Stimulated activated CD8-positive, alpha-beta memory T cell treated with anti-CD3 and anti-CD28 coated beads, Interleukin-2, amount 100 ng/mL, for 48 hours (primary cell): ENCODE measurements at regions not wholly inside any gene's neighbourhood (a gene's known extent, or its start where the extent isn't known, plus 50 kb on each side); places are given as distances from the start of the nearest gene placed in this dataset.
"Not testable (repeated sequence)": the region's sequence is repeated elsewhere in the genome, so short reads cannot be mapped to it uniquely, and the experiment has no call there.

Experiments
- DNase-seq, 2 donors: peaks; one replicate each; pipeline ENCODE4 v3.0.0-alpha.2; 2020; ENCODE audit warnings: low read depth in 2 of 2

DNA sequence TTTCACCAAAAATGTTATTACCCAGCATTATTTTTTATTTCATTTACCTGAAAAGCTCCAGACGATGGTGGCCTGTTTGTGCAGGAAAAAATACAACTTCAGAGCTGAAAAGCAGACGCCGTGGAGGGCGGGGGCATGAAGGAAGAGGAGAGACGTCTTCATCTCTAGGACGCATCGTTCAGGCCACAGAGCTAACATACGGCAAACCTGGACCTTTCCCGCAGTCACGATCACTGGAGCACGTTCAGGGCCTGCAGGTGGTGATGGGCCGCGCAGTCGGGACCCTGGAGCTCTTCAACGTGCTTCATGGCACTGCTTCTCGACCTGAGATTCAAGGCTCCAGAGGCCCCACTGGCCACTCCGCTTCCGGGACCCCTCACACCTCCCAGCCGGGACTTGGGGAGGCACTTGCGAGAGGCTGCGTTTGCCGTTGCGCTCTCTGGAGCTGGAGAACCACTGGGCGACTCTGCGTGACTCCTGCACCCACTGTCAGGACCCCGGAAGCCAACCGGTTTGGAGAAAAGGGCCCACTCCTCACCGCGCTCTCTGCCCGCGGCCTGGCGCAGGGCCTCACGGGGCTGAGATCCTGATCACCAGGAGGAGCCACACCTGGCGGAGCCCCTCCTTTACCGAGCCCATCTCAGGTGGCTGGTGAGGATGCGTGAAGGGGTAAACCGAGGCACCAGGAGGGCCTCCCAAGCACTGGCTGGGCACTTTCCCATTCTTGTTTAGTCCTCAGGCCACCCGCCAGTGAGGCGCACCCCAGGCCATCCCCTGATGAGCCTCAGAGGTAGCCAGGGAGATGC lies 164.4 kb upstream of the AFDN start:
- no peak for DNase-seq

DNA sequence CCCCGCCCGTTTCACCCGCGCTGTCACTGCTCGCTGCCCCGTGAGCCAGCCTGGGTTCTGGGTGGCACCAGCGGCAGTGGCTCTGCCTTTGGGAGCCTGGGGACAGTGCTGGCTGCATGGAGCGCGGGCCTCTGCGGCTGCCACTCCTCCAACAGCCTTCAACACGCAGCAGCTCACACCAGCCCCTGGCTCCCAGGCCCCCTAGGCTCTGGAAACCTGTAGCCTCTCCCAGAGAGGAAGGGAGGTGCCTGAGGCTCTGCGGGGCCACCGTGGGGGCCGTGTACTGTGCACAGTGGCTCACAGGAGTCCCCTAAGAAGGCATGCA lies 163.9 kb upstream of the AFDN start:
- no peak for DNase-seq

DNA sequence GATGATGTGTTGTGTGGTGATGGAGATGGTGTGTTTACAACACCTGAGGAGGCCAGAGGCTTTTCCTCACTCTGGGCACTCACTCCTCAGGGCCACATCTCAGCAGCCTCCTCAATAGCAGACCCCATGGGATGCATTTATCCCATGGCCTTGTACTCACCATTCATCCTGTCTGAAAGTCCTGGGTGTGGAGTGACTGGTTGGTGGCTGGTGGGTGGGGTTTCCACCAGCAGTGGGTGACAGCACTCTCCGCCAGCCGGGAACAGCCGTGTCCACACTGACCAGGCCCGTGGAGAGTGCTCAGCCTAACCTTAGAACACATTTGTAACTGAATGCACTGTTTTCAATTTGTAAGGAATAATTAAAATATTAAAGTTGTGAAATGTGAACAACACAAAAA lies 163.4 kb upstream of the AFDN start:
- DNase-seq = no peak

DNA sequence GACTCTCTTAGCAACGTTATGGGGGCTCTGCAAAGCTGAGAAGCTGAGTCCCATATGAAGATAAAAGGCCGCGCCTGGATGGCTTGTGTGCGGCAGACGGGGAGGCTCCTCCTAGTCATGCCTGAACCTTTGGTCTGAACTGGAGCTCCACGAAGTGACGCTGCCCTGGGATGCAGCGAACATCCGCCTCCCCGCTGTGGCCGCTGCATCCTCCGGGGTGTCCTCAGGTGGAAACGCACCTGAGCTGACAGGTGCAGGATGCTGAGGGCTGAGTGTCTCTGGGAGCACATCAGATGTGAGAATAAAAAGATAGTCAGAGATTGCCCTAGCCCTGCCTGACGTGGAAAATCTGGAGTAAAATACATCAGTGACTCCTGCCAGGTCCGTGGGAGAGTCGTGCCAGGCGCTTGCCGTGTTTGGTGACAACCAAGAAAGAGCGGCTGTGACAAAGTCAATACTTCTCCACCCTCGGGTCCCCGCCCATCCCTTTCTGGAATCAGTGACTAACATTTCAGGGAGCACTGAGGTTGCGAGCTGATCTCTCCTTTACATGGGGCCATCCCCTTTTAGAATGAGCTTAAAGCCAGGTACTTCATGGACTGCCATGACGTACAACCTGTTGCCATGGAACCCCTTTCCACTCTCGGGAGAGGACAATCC lies 162.8 kb upstream of the AFDN start:
- no peak for DNase-seq

DNA sequence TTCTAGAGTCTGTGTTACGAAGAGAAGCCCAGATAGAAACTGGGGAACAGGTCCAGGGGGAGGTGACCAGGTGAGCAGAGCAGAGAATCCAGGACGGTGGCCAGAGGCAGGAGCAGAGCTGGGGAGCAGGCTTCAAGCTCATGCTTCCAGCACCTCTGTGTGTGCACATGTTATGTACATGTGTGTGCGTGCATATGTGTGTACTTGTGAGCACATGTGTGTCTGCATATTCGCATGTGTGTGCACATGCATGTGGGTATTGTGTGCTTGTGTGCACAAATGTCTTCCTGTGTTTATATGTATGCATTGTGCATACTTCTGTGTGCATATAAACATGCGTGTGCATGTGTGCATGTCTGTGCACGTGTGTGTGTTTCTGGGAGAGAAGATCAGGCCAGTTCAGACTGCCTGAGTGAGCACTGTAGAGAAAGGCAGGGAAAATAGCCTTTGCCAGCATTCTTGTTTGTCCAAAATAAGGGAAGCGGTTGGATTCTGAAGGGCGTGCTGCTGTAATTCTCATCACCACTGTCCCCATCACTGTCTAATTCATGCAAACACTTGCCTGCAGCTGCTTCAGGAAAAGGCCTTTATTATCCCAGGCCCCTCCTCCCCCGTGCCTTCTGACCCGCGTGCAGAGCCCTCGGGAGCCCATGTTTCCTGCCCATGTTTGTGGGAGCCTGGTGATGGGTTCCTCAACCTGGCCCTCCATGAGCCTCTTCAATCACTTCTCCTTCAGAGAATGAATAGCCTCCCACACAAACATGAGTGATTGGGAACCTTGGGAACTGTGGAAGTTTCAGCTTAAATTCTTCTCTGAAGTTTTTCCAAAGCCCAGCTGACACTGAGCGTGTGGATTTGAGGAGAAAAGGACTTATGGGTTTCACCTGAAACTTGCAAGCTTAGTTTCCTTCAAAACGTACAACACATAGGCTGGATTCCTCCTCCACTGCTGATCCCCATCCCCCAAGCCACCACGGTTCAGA lies 161.7 kb upstream of the AFDN start:
- no peak for DNase-seq

DNA sequence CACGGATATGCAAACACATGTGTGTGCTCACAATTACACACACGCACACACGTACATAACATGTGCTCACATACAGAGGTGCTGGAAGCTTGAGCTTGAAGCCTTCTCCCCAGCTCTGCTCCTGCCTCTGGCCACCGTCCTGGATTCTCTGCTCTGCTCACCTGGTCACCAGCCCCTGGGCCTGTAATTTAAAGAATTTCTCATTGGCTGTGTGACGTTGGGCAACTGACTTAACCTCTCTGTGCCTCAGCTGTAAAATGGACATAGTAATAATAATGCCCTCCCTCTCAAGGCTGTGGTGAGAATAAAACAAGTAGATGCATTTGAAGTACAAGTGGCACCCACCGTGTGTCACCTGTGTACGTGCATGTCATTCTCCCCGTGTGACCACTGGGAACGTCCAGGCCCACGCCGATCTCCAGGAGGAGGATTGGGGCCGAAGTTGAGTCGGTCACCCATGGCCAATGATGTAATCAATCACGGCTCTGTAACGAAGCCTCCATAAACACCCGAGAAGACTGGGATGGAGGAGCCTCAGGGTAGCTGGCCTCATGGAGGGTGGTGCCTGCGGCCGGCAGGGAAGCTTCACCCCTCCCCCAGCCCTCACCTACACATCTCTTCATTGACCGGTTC lies 160.9 kb upstream of the AFDN start:
- DNase-seq = no peak

DNA sequence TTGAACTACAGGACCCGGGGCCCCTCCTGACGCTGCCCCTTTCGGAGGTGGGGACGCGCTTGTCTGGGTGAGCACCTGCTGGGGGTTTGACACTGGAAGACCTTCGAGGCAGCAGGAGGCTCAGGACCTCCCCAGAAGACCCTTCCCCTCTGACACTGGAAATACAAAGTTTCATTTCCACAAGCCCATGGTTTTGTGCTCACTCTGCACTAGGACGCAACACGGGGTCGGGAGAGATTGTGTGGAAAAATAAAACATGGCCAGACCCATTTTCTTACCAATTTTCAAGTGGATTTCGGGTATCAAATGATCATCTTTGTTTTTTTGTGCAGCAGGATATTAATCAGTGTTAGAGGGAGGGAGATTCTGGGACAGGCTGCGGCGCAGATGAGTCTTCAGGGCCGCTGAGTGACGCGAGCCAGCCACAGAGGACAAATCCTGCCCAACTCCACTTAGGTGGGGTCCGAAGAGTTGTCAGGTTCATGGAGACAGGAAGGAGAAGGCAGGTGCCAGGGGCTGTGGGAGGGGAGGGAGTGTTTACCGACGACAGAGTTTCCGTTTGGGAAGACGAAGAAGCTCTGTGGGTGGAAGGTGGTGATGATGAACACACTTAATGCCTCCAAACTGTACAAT lies 160.0 kb upstream of the AFDN start:
- DNase-seq = no peak

DNA sequence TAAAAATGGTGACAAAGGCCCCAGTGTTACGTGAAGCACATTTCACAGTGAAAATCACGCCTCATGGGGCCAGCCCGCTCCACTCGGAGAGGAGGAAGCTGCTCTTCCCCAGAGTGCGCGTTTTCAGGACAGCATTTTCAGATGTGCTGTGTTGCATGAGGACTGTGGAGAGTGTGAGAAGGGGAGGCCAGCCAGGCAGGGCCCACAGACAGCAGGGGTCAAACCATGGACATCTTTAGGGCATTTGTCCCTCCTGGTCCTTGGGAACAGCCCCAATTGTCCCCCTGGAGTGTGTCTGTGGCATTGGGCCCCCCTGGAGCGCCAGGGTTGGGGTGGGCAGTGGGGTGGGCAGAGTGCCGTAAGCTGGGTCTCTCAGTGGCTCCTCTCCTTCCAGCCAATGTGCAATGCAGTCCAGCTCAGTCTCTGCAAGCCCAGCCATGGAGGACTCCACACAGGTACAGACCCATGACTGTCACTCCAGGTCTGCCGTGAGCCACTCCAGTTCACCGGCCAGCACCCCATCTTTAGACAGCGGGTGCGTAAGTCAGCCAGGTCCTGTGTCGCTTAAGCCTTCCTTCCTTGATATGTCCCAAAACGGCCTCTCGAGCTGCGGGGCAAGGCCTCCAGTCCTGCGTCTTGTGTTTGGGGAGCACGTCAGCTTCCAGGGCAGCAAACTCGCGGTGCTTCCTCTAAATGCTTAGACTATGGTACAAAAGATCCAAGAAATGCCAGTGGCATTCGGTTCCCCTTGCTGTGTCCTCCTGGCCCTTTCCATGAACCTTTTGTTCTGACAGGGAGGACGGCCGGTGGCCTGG lies 159.3 kb upstream of the AFDN start:
- no peak for DNase-seq

DNA sequence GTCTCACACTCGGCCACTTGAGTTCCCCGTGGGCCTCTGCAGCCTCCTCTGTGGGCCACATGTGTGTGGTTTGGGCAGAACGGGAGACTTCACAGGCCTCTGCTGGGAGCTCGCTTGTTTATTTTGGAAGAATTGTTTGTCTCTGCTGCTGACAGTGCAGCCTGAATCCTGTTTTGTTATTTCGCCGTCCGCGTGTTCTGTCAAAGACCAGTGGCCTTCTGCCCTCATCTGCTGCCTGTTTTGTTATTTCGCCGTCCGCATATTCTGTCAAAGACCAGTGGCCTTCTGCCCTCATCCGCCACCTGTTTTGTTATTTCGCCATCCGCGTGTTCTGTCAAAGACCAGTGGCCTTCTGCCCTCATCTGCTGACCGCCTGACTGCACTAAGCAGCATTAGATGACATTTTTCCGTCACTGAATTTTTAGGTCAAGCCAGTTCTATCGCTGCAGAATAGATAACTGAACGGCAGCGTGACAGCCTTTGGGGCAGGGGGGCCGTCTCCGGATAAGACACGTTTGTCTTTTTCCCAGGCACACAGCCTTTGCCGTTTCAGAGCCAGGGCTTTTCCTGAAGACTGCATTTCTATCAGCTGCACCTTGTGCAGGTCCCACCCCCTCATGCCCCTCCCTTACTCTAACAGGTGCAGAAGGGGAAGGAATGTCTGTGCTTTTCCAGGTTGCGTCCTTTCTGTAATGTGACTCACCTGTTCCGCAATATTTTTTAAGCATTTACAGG lies 158.5 kb upstream of the AFDN start:
- DNase-seq = no peak

DNA sequence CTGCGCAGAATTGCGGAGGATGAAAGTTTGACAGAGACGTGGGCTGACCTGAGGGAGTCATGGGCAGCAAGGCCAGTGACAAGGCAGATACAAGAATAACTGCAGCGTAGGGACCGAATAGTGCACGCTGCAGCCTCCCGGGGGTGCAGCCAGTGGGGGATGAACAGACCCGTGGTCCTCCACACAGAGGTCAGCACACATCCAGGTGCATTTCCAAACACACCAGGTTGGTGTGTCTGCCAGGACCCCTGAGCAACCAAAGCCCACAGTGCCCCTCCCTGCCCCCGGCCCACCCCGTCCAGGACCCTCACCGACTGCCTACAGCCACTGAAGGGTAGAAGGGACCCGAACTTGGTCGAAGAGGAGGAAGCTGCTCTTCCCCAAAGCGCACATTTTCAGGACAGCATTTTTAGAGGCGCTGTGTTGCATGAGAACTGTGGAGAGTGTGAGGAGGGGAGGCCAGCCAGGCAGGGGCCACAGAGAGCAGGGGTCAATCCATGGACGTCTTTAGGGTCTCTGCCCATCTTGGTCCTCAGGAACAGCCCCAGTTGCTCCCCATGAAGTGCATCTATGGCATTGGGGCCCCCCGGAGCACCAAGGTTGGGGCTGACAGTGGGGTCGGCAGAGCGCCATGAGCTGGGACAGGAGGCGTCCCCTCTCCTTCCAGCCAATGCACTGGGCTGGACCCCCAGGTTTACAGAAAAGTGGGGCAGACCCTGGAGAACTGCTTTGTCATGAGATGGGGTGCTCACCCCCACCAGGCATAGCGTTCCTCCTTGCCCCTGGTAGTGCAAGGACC lies 157.8 kb upstream of the AFDN start:
- DNase-seq = no peak

DNA sequence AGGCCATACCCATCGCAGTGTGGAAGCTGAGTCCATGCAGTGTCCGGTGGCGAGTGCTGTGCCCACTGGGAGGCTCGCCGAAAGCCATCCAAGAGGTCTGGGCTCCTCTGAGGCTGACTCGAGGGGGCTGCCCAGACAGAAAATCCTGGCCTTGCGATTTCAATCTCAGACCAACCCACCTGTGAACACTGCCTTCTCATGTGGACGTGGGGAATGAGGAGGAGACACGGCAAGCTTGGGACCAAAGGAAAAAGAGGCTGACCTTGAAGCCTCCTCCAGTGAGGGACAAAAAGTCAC lies 157.2 kb upstream of the AFDN start:
- DNase-seq = no peak

DNA sequence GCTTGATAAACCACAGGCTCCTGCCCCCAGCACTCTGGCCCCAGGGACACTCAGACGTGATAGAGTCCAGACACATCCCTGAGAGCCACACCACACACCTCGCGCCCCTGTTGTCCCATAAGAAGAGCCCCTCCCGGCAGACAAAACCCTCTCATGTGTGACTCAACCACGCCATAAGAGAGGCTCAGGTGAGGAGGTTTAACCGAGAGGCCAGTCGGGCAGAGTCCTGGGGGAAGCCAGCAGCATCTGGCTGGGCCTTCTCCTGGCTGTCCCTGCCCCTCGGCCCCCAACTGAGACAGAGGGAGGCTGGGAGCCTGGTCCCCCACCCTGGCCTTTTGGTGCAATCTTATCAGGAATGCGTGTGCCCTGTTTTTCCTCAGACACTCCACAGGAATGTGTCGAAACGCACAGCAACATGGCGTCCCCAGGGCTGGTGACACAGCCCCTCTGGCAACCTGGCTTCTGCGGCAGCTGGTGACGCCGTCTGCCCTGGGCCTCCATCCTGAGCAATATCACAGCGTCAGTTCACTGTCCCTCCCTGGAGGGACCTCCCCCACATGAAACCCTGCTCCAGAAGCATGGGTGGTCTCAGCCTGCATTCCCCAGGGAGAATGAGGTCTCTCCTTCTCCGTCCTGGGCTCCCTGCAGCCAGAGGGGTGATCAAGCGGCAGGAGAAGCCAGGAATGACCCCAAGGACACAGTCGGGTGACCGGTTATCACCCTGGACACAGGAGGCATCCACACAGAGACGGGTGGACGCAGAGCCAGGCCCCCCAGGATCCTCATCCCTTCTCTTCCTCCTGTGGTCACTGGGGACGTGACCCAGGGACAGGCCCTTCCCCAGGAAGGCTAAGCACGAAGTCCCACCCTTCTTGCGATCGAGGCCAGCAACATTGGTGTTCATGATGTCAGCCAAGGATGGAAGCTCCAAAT lies 156.6 kb upstream of the AFDN start:
- no peak for DNase-seq

DNA sequence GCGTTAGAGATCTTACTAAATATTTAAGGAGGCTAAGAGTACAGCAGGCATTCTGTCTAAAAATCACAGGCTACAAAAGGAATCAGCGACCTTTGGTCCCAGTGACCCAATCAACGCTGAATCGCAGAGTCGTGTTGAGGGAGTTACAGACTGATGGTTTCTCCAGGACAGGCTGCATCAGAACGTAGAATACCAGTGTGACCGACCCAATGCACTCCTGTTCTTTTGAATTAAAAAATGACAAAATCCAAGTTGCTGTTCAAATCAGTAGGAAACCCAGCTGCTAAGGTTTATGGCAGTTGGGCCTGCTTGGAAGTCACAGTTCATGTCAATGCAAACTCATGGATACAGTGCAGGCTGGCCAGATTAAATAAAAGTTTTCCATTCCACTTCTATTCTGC lies 155.8 kb upstream of the AFDN start:
- DNase-seq = no peak

DNA sequence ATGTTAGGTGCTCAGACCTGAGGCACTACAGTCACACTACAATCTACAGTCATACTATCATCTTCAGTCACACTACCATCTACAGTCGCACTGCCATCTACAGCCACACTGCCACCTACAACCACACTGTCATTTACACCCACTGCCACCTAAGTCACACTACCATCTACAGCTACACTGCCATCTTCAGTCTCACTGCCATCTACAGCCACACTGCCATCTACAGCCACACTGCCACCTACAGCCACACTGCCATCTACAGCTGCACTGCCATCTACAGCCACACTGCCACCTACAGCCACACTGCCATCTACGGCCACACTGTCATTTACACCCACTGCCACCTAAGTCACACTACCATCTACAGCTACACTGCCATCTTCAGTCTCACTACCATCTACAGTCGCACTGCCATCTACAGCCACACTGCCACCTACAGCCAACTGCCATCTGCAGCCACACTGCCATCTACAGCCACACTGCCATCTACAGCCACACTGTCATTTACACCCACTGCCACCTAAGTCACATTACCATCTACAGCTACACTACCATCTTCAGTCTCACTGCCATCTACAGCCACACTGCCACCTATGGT lies 155.2 kb upstream of the AFDN start:
- DNase-seq = not testable (repeated sequence)

DNA sequence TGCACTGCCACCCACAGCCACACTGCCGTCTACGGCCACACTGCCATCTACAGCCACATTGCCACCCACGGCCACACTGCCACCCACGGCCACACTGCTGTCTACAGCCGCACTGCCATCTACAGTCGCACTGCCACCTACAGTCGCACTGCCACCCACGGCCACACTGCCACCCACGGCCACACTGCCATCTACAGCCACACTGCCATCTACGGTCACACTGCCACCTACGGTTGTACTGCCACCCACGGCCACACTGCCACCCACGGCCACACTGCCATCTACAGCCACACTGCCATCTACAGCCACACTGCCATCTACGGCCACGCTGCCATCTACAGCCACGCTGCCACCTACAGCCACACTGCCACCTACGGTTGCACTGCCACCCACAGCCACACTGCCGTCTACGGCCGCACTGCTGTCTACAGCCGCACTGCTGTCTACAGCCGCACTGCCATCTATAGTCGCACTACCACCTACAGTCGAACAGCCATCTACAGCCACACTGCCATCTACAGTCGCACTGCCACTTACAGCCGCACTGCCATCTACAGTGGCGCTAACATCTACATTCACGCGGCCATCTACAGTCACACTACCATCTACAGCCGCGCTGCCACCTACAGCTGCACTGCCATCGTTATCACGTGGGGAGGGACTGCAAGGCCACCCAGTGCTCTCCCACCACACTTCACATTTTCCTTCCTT lies 154.6 kb upstream of the AFDN start:
- DNase-seq = no peak

DNA sequence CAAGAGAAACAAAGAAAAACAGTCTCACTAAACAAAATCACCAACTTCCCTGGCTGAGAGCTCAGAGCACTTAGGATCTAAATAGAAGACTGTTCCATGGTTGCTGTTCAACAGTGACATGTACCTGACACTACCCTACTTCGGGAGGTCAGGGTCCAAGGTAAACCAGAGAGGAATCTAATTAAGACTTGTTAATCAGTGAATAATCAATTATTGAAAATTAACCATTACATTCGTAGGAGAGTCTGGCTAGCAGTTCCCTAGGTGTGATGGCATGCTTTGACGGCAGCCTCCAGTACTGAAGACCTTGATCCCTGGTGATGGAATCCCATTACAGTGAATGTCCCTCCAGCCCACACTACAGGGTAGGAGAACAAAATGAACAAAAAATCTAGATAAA lies 154.0 kb upstream of the AFDN start:
- no peak for DNase-seq

DNA sequence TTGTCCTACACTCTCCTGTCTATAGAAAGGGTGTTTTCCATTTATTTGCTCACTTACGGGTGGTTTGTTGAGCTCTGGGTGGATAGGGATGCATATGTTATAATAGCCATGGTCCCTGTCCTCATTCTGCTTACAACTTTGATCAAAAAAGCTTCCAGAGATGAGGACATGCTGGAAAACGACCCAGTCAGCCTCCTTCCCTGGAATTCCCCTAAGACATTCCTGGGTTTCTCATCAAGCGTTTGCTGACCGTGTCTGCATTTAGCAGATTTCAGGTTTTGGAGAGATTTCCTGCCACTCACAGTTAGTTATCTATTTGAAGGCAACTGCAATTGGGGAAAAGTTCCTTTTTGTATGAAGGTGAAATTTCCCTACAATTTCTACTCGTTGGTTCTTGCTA lies 152.8 kb upstream of the AFDN start:
- no peak for DNase-seq
